OCI-LY3 (cell line): ENCODE measurements at regions not wholly inside any gene's neighbourhood (a gene's known extent, or its start where the extent isn't known, plus 50 kb on each side); places are given as distances from the start of the nearest gene placed in this dataset.

Experiments
- EZH2phosphoT487 ChIP-seq: fragments of 200-600 bp; shearing (Covaris generic); IDR thresholded peaks from 2 replicates; pipeline ENCODE4 v1.6.1; 2018; ENCODE audit warnings: antibody characterized with exemption, mixed run types, low read depth
- TF ChIP-seq, protein P1 (sequence below): fragments of 200-600, 300-600 bp; sonication (generic); IDR thresholded peaks from 2 replicates; pipeline ENCODE4 v1.5.1; 2014; ENCODE audit warnings: antibody characterized with exemption, low read length, low read depth

DNA sequence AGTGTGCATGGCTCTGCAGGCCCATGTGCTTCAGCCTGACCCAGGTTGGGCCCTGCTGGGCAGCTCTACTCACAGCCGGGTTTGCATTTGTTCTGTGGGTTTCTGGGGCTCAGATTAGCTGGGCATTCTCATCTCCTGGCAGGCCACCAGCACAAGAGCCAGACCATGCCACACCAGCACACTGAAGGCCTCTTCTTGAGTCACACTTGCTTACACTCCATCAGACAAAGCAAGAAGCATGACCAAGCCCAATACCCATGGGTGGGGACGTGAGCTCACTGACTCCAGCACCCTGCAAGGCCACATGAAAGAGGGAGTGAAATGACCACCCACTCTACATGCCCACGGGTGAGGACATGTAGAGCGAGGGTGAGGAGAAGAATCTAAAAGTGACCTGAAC is 257.8 kb upstream of the PPP2R2D start:
- TF ChIP-seq, protein P1, sequence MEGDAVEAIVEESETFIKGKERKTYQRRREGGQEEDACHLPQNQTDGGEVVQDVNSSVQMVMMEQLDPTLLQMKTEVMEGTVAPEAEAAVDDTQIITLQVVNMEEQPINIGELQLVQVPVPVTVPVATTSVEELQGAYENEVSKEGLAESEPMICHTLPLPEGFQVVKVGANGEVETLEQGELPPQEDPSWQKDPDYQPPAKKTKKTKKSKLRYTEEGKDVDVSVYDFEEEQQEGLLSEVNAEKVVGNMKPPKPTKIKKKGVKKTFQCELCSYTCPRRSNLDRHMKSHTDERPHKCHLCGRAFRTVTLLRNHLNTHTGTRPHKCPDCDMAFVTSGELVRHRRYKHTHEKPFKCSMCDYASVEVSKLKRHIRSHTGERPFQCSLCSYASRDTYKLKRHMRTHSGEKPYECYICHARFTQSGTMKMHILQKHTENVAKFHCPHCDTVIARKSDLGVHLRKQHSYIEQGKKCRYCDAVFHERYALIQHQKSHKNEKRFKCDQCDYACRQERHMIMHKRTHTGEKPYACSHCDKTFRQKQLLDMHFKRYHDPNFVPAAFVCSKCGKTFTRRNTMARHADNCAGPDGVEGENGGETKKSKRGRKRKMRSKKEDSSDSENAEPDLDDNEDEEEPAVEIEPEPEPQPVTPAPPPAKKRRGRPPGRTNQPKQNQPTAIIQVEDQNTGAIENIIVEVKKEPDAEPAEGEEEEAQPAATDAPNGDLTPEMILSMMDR, result no peak
- no peak for TF ChIP-seq EZH2phosphoT487
